Dedifferentiated amniotic fluid mesenchymal stem cell (primary cell): ENCODE measurements at regions not wholly inside any gene's neighbourhood (a gene's known extent, or its start where the extent isn't known, plus 50 kb on each side); places are given as distances from the start of the nearest gene placed in this dataset.

Experiments
- DNase-seq: peaks from one replicate; pipeline ENCODE4 v3.0.0-alpha.2; 2016; ENCODE audit errors: extremely low spot score

DNA sequence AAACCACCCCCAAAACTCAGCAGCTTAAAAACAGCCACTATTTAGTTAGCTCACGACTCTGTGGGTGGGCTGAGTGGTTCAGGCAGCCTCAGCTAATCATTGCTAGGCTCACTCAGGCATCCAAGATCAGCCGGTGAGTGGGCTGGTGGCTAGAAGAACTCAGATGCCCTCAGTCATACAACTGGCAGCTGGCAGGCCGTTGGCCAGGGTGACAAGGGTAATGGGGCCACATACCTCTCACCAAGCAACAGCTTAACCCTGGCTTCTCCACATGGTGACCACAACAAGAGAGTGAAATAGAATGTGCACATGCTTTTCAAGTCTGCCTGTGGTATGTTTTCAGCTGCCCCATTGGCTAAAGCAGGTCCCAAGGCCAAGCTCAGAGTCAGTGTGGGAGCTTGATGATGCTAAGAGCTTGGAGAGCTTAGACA, 435.4 kb upstream of the TSHZ3 start:
- DNase-seq: no peak

DNA sequence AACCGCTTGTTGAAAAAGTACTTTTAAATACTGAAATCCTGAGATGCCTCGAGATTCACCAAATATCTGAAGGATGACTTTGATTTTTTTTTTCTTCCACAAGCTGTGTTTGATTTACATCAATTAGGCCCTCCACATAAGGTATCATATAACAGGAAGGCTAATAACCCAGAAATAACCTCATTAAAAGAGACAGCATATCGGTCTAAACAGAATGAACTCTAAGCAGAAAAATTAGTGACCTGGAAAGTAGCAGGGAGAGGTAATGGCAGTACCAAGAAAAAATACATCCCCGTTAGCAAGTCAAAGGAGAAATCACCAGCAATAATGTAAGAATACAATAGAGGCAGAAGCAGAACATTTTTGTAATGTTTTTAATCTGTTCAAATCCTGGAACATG, 452.4 kb upstream of the TSHZ3 start:
- DNase-seq: no peak

DNA sequence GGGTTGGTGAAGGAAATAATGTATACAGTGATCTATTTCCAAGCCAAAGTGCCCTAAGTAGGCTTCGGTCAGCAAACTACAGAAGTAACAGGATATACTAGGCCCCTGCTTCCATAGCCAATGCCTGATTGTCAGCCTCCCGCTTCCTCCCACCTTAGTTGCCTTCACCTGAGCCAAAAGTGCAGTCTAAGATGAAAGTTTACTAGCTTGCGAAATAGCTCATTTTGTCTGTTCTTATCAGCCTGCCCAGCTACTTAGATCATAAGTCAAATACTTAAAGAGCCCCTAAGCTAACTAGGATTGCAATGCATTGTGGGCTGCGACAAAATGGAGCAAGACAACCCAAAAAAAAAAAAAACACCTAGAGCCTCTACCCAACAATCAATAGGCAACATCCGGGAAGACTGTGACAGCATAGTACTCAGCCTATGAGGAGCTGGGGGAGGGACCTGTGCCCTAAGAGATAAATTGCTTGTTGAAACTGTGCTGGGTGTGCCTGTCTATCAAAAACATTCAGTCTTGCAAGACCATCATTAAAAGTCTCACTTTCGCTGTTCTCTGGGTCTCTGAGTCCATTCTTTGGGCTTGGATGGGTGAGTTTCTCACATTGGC, 454.7 kb upstream of the TSHZ3 start:
- DNase-seq: no peak

DNA sequence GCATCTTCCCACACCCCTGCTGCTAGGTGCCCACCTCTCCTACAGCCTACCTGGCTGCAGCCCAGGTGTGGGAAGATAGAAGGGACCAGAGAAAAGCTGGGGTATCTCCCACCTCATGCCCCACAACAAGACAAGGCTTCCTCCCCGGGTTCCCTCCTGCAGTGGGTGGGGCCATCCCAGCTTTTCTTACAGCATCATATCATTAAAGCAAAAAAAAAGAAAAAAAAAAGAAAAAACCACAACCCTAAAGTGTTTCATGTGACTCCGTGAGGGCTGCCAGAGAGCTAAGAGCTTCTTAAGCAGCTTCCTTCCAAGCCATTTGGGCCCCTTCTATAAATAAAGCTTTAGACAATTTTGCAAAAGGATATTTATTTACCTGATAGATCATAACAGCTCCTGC, 455.4 kb upstream of the TSHZ3 start:
- DNase-seq: no peak

DNA sequence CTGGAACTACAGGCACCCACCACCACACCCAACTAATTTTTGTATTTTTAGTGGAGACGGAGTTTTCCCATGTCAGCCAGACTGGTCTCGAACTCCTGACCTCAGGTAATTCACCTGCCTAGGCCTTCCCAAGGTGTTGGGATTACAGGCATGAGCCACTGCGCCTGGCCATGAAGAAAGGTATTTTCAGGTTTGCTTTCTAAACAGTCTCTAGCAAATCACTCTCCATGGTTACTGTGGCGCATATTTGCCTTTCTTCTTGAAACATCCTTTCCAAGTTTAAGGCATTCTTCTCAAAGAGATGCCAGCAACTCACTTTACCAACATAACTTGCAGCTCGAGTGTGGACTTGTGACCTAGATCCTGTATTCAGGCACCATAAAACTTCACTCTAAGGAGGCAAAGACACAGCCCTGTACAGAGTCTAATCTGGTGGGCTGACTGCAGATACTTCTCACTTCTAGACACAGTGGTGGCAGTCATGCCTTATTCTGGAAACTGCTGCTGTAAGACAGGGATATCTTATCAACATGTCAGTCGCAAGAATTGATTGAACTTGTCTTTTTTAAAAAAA, 461.4 kb upstream of the TSHZ3 start:
- no peak for DNase-seq

GRCh38 chr19:31817971-31818797, 468.9 kb upstream of the TSHZ3 start:
- no peak for DNase-seq

GRCh38 chr19:31818798-31819105, 469.5 kb upstream of the TSHZ3 start:
- DNase-seq: no peak

- DNase-seq: no peak
Measured at GRCh38 chr19:31819837-31820236, 470.6 kb upstream of the TSHZ3 start.

DNA sequence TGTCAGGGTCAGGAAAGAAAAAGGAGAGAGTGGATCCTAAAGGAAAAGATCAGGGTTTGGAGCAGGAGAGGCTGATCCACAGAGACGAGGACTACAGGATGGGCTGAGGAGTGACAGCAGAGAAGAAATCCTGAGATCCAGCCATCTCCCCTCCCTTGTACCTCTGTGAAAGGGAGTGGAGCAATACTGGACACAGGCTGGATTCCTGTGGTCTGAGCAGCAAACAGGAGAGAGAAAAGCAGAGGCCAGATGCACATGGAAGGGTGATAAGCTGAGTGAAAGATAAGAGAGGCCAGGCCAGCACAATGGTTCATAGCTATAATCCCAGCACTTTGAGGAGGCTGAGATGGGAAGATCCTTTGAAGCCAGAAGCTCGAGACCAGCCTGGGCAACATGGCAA, 472.1 kb upstream of the TSHZ3 start:
- DNase-seq: no peak

- DNase-seq: no peak
Measured at GRCh38 chr19:31825134-31826094, 476.2 kb upstream of the TSHZ3 start.

- DNase-seq: no peak
Measured at GRCh38 chr19:31826325-31826724, 477.1 kb upstream of the TSHZ3 start.

- no peak for DNase-seq
Measured at GRCh38 chr19:31831421-31832175, 482.4 kb upstream of the TSHZ3 start.

DNA sequence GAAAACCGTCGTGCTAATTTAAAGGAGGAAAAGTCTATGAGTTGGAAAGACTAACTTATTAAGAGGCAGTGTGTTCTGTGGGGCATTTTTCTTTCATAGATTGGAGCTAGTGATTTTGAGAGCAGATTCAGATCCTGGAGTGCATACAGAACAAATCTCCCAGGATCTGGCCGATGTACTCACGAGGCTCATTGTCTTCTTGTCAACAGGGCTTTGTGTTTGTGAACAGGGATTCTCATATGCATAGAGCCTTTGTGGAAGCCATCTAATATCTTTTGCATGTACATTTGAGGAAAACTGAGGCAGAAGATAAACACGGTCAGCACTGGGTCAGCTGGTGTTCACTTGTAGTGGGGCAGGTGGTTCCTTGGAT, 482.9 kb upstream of the TSHZ3 start:
- DNase-seq: no peak

DNA sequence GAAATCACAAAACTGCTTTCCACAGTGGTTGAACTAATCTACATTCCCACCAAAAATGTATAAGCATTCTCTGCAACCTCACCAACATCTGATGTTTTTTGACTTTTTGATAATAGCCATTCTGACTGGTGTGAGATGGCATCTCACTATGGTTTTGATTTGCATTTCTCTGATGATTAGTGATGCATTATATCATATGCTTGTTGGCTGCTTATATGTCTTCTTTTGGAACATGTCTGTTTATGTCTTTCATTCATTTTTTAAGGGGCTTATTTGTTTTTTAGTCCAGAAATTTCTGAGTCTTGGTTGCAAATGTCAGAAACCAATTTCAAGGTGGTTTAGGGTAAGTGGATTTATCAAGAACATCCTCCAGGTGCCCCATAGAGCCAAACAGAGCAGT, 484.8 kb upstream of the TSHZ3 start:
- DNase-seq: no peak

DNA sequence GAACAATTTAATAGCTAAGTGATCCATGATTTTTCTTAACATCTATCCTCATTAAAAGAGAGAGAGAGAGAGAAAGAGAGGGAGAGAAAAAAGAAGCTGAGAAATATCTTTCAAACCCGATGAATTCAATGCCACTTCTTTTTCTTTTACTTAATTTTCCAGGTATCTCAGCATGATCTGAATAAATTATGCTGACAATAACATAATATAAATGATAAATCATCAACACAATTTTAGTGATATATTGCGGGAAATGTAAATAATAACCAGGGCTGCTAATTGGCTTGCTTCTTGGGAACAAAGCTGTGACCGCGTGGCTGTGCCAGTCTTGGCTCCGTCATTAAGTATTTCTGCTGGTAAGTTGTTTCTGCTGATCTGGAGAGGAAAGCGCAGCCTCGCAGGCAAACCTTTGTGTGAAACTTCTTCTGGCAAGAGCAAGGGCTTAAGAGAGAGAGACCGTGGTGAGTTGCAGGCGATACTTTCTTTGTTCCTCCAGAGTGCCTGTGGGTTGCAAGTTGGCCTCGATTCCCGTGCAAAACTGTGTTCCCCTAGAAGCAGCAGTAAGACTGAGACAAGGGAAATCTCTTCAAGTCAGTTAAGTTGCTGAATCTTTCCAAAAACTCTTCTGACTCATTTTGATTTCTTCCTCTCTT, 489.1 kb upstream of the TSHZ3 start:
- no peak for DNase-seq

- DNase-seq: no peak
Measured at GRCh38 chr19:31840371-31840770, 491.1 kb upstream of the TSHZ3 start.

- no peak for DNase-seq
Measured at GRCh38 chr19:31841755-31842154, 492.5 kb upstream of the TSHZ3 start.

- no peak for DNase-seq
Measured at GRCh38 chr19:31863122-31863521, 482.3 kb upstream of the ZNF507 start.

- DNase-seq: no peak
Measured at GRCh38 chr19:31874313-31874712, 471.1 kb upstream of the ZNF507 start.

DNA sequence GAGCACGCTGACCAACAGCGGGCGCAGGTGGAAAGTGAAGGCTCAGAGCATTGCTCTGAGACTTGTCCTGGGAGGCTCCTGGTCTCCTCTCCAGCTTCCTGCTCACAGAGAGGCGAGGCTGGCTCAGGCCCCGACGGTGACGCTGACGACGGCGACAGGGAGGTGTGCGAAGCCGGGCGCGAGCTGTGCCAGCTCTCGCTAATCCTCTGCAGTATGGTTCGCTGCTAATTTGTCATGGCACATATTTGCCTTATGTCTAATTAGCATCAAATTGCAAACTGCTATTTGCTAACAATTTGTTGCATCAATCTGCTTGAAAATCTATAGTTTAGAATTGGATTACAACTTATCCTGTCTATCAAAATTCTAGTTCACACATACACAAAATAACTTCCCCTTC, 469.8 kb upstream of the ZNF507 start:
- DNase-seq: no peak

GRCh38 chr19:31880283-31880682, 465.1 kb upstream of the ZNF507 start:
- DNase-seq: no peak
